DMS 273 (cell line): ENCODE measurements at regions not wholly inside any gene's neighbourhood (a gene's known extent, or its start where the extent isn't known, plus 50 kb on each side); places are given as distances from the start of the nearest gene placed in this dataset.
"Not testable (repeated sequence)": the region's sequence is repeated elsewhere in the genome, so short reads cannot be mapped to it uniquely, and the experiment has no call there.

Source experiments
- DNase-seq: peaks from one replicate; lab custom pipeline; 2025; ENCODE audit not compliant: unreplicated experiment; lab: John Stamatoyannopoulos, UW

GRCh38 chr16:58824201-58824600 is 90.1 kb upstream of the GOT2 start:
- DNase-seq, result no peak

DNA sequence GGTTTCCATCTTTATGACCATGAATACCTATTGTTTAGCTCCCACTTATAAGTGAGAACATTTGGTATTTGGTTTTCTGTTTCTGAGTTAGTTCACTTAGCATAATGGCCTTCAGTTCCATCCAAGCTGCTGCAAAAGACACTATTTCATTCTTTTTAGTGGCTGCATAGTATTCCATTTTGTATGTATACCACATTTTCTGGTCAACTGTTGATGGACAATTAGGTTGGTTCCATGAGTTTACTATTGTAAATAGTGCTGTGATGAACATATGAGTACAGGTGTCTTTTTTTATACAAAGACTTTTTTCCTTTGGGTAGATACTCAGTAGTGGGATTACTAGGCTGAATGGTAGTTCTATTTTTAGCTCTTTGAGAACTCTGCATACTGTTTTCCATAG is 87.8 kb upstream of the GOT2 start:
- no peak for DNase-seq

DNA sequence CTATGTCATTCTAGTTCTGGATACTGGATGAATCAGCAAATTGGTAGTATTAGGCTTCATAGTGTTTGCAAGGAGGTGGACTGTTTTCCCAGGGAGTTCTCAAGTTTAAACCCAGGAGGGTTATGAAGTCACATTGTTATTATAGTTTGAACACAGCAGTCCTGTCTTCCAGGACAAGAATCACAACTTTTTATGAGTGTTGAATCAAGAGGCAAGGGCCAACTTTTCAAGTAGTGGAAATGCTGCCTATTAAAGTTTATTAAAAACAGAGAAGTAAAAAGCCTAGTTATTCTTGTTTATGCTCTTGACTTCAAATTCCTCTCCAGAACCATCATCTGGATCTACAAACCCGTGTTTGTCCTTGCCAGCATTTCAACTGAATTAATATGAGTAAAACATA is 86.3 kb upstream of the GOT2 start:
- DNase-seq, result no peak

DNA sequence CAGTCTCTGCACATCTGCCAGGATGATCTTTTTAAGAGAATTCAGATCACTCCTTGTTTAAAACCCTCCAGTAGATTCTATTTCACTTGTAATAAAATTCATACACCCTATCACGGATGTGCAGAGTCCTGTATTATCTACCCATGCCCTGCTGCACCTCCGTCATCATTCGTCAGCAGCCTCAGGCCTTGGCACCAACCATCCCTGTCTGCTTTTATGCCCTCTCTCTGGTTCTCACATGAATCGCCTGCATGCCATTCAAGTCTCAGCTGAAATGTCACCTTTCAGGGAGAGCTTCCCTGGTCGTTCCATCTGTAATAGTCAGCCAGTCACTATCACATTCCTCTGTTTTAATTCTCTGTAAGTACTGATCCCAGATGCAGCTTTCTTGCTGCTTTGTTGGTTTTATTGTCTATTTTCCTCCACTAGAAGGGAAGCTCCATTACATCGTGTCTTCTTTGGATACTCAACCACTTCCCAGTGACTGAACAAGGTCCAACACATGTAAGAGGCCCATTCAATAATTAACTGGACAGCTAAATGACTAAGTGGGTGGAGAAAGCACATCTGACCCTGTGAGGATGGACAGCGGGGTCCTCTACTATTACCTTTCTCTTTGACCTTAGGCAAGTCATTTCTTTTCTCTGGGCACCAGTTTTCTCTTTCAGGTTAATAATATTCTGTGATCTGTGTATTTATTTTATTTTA is 81.2 kb upstream of the GOT2 start:
- DNase-seq, result no peak

GRCh38 chr16:58814348-58814801 is 80.3 kb upstream of the GOT2 start:
- DNase-seq, result peak; percentile 69

DNA sequence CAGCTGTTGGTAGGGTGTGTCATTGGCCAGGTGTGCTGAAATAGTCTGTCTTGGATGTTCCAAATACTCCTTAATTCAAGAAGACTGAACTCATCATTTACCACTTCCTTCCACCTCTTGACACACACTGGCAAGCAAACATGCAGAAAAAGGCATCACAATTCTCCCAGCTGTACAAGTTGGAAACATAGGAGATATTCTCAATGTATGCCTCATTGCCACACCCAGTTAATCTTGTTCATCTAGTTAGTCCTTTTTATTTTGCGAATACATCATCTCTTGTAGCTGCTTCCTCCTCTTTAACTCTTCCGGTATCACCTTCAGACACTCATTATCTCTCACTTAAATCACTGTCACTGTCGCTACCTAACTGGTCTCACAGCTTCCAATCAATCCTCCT is 75.1 kb upstream of the GOT2 start:
- no peak for DNase-seq

DNA sequence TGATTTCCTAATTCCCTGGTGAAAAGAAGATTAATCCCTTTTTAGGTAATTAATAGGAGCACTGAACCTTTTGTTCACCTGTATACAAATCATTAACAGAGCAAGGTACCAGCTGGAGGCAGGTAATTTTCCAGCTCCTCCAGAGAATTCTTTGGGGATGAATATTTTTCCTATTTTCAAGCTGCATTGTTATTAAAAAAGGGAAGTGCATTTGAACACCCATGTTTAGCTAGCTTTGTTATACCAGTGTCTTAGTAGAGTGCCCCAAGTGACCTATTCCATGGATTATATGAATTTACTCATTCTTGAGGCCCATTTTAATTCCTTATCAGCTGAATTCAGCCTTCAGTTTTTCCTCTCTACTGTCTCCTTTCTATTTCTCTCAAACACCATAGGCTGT is 73.2 kb upstream of the GOT2 start:
- no peak for DNase-seq

DNA sequence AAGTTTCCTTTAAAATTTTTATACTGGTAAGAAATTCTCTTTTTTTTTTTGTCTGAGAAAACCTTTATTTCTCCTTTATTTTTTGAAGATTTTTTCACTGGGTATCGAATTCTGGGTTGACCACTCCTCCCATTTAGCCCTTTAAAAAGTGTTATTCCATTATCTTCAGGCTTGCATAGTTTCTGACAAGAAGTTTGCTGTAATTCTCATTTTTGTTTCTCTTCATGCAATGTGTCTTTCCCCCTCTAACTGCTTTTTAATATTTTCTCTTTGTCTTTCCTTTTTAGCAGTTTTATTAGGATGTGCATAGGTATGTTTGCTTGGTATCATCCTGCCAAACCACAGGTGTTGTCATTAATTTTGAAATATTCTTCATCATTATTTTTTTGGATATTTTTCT is 67.7 kb upstream of the GOT2 start:
- DNase-seq, result no peak

GRCh38 chr16:58797137-58797801 is 63.2 kb upstream of the GOT2 start:
- DNase-seq, result no peak

DNA sequence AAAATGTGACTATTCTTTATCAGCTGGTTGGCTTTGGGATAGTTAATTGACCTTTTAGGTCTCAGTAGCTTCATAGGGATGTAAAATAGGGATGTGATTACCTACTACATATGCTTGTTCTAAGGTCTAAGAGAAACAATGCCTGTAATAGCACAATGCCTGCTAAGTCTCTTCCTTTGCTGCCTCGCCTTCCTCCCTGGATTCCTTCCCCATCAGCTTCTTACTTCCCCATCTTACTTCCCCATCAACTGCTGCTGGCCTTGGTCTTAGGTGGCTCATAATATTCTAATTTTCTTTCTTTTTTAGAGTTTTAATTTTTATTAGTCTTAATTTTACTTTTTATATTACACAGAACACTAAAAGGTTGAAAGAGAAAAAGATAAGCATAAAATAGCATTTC is 59.2 kb upstream of the GOT2 start:
- no peak for DNase-seq

GRCh38 chr16:58792188-58792587 is 58.1 kb upstream of the GOT2 start:
- no peak for DNase-seq

DNA sequence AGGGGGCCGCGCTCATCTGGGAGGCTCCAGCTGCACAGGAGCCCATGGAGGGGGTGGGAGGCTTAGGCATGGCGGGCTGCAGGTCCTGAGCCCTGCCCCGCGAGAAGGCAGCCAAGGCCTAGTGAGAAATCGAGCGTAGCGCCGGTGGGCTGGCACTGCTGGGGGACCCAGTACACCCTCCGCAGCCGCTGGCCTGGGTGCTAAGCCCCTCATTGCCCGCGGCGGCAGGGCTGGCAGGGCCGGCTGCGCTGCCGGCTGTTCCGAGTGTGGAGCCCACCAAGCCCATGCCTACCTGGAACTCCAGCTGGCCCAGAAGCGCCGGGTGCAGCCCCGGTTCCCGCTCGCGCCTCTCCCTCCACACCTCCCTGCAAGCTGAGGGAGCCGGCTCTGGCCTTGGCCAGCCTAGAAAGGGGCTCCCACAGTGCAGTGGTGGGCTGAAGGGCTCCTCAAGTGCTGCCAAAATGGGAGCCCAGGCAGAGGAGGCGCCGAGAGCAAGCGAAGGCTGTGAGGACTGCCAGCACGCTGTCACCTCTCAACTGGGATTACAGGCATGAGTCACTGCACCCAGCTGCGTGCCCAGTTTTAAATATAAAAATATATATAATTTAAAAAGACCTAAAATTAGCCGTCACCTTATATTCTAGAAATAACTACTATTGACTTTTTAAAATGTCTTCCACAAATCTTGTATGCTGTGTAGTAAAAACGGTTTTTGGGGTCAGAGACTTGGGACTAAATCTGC is 56.9 kb upstream of the GOT2 start:
- DNase-seq, result not testable (repeated sequence)

DNA sequence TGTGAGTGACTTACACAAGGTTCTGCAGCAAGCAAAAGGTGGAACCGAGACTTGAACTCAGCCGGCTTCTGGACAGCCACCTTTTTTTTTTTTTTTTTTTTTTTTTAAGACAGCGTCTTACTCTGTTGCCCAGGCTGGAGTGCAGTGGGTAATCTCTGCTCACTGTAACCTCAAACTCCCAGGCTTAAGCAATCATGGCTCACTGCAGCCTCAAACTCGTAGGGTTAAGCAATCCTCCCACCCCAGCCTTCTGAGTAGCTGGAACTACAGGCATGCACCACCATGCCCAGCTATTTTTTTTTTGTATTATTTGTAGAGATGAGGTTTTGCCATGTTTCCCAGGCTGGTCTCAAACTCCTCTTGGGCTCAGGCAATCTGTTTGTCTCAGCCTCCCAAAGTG is 55.2 kb upstream of the GOT2 start:
- DNase-seq, result no peak
